ENCODE measurements at regions not wholly inside any gene's neighbourhood (a gene's known extent, or its start where the extent isn't known, plus 50 kb on each side); places are given as distances from the start of the nearest gene placed in this dataset.
A peak's percentile ranks its signal among the peaks of the same experiment; 100 is the strongest.

DNA sequence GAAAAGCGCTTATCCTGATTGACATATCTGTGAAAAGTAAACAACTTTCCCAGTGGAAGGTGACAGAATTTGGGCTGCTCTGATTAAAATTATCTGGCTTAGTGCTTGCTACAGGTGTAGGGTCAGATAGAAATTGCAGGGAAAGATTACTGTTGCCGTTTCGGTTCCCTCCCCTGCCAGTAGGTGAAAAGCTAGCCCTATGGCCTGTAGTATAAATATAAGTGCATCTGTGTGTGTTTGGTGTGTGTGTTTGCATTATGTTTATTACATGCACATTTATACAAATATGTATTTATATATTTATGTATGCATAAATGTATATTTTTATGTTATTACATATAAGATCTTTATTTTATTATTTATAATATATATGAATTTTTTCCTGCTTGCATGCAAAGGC is 72.3 kb upstream of the VOPP1 start:
- no peak overlapping the region for H3K4me3 ChIP-seq (ENCODE audit: low read length)
- DNase-seq (ENCODE audit: low read depth): no peak
- TF ChIP-seq CTCF (conservative IDR thresholded peaks at IDR 0.05; ENCODE audit: low read length): no peak

DNA sequence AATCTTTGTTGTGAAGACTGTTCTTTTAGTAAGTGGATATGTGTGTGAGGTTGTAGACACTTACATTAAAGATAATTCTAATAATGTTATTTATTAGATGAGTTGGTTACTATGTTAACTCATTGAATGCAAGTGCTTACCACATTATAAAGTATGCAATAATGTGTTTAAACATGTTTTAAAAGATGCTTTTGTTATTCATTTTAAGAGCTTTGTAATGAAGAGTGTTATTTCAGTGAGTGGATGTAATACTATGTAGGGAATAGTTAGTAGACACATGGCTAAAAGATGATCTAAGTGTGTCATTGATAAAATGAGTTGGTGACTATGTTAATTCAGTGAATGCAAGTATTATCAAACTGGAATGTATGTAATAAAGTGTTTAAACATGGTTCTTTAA is 70.0 kb upstream of the VOPP1 start:
- H3K4me3 ChIP-seq (ENCODE audit: low read length): no peak overlapping the region
- DNase-seq (ENCODE audit: low read depth): no peak

DNA sequence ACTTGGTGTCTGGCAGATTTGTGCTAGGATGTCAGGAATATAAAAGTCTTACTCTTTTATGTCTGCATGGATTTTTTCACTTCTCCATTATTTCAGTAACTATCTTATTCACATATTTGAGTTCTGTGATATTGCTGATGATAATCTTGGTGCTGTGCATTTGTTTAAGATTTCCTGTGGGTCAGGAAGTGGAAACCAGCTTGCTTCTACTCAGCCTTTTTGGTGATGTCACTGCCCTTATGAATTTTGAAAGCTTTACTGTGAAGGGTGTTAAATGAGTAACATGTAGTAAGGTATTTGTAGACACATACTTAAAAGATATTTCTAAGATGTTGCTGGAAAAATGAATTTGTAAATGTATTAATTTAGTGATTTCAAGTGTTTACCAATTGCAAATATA is 69.5 kb upstream of the VOPP1 start:
- peak; percentile 4 for DNase-seq (ENCODE audit: low read depth)
- no peak for TF ChIP-seq CTCF (conservative IDR thresholded peaks at IDR 0.05; ENCODE audit: low read length)
- no peak overlapping the region for H3K4me3 ChIP-seq (ENCODE audit: low read length)

More for the DNA sequence above, 70.0 kb upstream of the VOPP1 start:
- no peak for TF ChIP-seq CTCF (conservative IDR thresholded peaks at IDR 0.05; ENCODE audit: low read length)

DNA sequence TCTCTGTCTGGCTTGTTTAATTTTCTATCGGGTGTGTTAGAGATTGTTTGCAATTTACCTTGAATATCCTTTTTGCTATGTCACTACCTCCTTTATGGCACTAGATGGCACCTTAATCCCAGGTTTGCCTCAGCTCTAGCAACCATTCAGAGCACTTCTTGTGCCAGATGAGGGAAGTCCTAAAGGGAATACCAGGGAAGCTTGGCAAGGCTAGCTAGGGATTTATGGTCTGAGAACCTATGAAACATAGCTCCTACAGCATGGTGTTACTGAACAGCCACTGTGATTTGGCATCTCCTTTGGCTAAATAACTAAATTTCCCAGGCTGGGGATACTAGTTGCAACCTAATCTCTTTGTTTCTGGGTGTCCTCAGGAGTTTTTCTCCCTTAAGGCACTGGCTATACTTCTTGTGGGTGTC is 69.0 kb upstream of the VOPP1 start:
- DNase-seq (ENCODE audit: low read depth): peak; percentile 90
- no peak overlapping the region for H3K4me3 ChIP-seq (ENCODE audit: low read length)
- peak; percentile 92 for TF ChIP-seq CTCF (conservative IDR thresholded peaks at IDR 0.05; ENCODE audit: low read length)

DNA sequence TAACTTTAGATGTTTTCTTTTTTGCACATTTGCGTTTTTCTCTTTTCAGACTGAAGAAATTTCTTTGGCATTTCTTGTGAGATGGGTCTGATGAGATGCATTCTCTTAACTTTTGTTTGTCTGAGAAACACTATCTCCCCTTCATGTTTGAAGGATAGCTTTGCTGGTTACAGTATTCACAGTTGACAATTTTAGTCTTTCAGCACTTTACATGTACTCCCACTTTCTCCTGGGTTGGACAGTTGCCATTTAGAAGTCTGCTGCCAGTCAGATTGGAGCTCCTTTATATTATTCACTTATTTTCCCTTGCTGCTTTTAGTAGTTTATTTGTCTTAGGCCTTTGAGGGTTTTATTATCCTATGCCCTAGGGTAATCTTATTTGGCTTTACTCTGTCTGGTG is 67.3 kb upstream of the VOPP1 start:
- no peak for DNase-seq (ENCODE audit: low read depth)
- TF ChIP-seq CTCF (conservative IDR thresholded peaks at IDR 0.05; ENCODE audit: low read length): no peak
- no peak overlapping the region for H3K4me3 ChIP-seq (ENCODE audit: low read length)

GRCh38 chr7:55629051-55629677 is 56.9 kb upstream of the VOPP1 start:
- DNase-seq (ENCODE audit: low read depth): no peak
- no peak for TF ChIP-seq CTCF (conservative IDR thresholded peaks at IDR 0.05; ENCODE audit: low read length)
- H3K4me3 ChIP-seq (ENCODE audit: low read length): no peak overlapping the region

DNA sequence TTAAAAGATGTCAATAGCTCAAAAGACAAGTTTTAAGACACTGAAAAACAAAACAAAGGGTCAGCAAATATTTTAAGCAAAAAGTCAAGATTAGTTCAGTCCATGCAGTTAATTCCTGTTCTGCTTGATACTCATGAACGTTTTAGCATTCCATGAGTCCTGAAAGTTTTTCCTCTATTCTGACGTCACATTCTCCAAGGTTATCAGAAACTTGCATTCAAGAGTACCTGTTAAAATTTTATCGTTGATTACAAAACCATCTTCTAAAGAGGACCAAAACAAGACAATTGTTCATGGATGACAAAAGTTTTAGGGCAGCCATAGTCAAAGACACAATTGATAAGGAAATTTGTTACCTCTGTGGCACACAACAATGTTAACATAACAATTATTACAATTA is 52.5 kb upstream of the VOPP1 start:
- H3K4me3 ChIP-seq (ENCODE audit: low read length): no peak overlapping the region
- no peak for TF ChIP-seq CTCF (conservative IDR thresholded peaks at IDR 0.05; ENCODE audit: low read length)
- DNase-seq (ENCODE audit: low read depth): no peak

All from AG10803 (cell line).